ENCODE measurements at regions not wholly inside any gene's neighbourhood (a gene's known extent, or its start where the extent isn't known, plus 50 kb on each side); places are given as distances from the start of the nearest gene placed in this dataset.

DNA sequence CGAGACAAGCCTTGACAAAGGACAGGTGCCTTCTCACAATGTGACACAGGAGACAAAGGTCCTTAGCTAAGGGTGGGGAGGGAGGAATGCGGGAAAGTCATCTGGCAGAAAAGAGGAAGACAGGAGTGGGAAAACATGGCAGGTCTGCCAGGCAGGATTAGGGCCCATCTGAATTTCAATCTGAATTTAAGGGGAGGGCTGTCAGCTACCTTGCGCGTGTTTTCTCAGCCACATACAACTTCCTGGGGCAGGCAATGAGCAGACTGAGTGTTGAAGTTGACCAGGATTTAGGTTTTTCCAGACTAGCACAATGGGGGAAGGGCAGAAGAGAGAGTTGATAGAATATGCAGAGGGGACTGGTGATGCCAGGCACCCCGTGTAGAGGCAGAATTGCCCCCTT lies 66.7 kb upstream of the LARGE1 start:
- TF ChIP-seq POLR2A (IDR thresholded peaks at IDR 0.05) (no peak), EP300 (IDR thresholded peaks at IDR 0.05) (no peak), POLR2AphosphoS5 (IDR thresholded peaks at IDR 0.05) (no peak)
- TF ChIP-seq, protein P1, sequence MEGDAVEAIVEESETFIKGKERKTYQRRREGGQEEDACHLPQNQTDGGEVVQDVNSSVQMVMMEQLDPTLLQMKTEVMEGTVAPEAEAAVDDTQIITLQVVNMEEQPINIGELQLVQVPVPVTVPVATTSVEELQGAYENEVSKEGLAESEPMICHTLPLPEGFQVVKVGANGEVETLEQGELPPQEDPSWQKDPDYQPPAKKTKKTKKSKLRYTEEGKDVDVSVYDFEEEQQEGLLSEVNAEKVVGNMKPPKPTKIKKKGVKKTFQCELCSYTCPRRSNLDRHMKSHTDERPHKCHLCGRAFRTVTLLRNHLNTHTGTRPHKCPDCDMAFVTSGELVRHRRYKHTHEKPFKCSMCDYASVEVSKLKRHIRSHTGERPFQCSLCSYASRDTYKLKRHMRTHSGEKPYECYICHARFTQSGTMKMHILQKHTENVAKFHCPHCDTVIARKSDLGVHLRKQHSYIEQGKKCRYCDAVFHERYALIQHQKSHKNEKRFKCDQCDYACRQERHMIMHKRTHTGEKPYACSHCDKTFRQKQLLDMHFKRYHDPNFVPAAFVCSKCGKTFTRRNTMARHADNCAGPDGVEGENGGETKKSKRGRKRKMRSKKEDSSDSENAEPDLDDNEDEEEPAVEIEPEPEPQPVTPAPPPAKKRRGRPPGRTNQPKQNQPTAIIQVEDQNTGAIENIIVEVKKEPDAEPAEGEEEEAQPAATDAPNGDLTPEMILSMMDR (IDR thresholded peaks at IDR 0.05): no peak

Data from upper lobe of left lung (tissue), 4 donors.